ENCODE measurements at regions not wholly inside any gene's neighbourhood (a gene's known extent, or its start where the extent isn't known, plus 50 kb on each side); places are given as distances from the start of the nearest gene placed in this dataset.

- TF ChIP-seq CTCF (conservative IDR thresholded peaks at IDR 0.05; ENCODE audit: low read depth, low read length) = no peak
- TF ChIP-seq EZH2 (IDR thresholded peaks at IDR 0.05; ENCODE audit: borderline replicate concordance, low read depth, low read length, poor library complexity, severe bottlenecking) = no peak
Observed at GRCh38 chr15:39367596-39367995, 213.3 kb upstream of the THBS1 start.
